BE2C (cell line): ENCODE measurements at regions not wholly inside any gene's neighbourhood (a gene's known extent, or its start where the extent isn't known, plus 50 kb on each side); places are given as distances from the start of the nearest gene placed in this dataset.
A peak's percentile ranks its signal among the peaks of the same experiment; 100 is the strongest.

ENCODE experiments used
- DNase-seq: peaks from one replicate; pipeline ENCODE4 v3.0.0-alpha.2; 2020
- H3K27me3 ChIP-seq: fragments of 250-450 bp; sonication (Bioruptor Pico); 2 replicates; pipeline ENCODE4 v1.5.1; 2020; ENCODE audit warnings: mild to moderate bottlenecking
- H3K36me3 ChIP-seq: fragments of 250-450 bp; sonication (Bioruptor Pico); 2 replicates; pipeline ENCODE4 v1.5.1; 2020; ENCODE audit warnings: mild to moderate bottlenecking
- H3K4me1 ChIP-seq: fragments of 250-450 bp; sonication (Bioruptor Pico); 2 replicates; pipeline ENCODE4 v1.5.1; 2020
- H3K4me3 ChIP-seq: 2 replicates; pipeline ENCODE4 v1.5.1; 2011; ENCODE audit warnings: low read depth, low read length
- H3K9me3 ChIP-seq: fragments of 250-450 bp; sonication (Bioruptor Pico); 2 replicates; pipeline ENCODE4 v1.5.1; 2020
- CTCF ChIP-seq: IDR thresholded peaks from 2 replicates; pipeline ENCODE4 v1.5.1; 2012; ENCODE audit warnings: mild to moderate bottlenecking, low read depth, low read length

GRCh38 chr13:103542648-103543047 is 476.4 kb upstream of the SLC10A2 start:
- Histone ChIP-seq H3K4me3 (no peak overlapping the region), H3K36me3 (no peaks in the 10 kb centered on the region), H3K4me1 (peaks cover 16% of the 10 kb centered on the region), H3K9me3 (no peaks in the 10 kb centered on the region), H3K27me3 (no peaks in the 10 kb centered on the region)
- TF ChIP-seq CTCF = no peak
- DNase-seq = no peak

- Histone ChIP-seq H3K36me3 (no peaks in the 10 kb centered on the region), H3K9me3 (no peaks in the 10 kb centered on the region), H3K4me3 (no peak overlapping the region), H3K27me3 (no peaks in the 10 kb centered on the region), H3K4me1 (peaks cover 16% of the 10 kb centered on the region)
- no peak for TF ChIP-seq CTCF
- DNase-seq = no peak
These were observed 474.2 kb upstream of the SLC10A2 start for GRCh38 chr13:103540382-103540765.

GRCh38 chr13:103539721-103540381 is 473.6 kb upstream of the SLC10A2 start:
- Histone ChIP-seq H3K9me3 (no peaks in the 10 kb centered on the region), H3K27me3 (no peaks in the 10 kb centered on the region), H3K4me1 (peaks cover 16% of the 10 kb centered on the region), H3K4me3 (peak overlapping the region; percentile 39), H3K36me3 (no peaks in the 10 kb centered on the region)
- TF ChIP-seq CTCF = no peak
- DNase-seq = no peak

- DNase-seq = peak; percentile 75
These were observed 473.0 kb upstream of the SLC10A2 start for GRCh38 chr13:103539265-103539664.

GRCh38 chr13:103537616-103538015 is 471.4 kb upstream of the SLC10A2 start:
- no peaks in the 10 kb centered on the region for H3K27me3 ChIP-seq
- DNase-seq = no peak
- no peaks in the 10 kb centered on the region for H3K9me3 ChIP-seq
- H3K4me3 ChIP-seq = no peak overlapping the region
- H3K4me1 ChIP-seq = peaks cover 16% of the 10 kb centered on the region
- TF ChIP-seq CTCF = no peak
- H3K36me3 ChIP-seq = no peaks in the 10 kb centered on the region

More at GRCh38 chr13:103539265-103539664, 473.0 kb upstream of the SLC10A2 start:
- Histone ChIP-seq H3K36me3 (no peaks in the 10 kb centered on the region), H3K4me3 (peak overlapping the region; percentile 39), H3K9me3 (no peaks in the 10 kb centered on the region), H3K4me1 (peaks cover 16% of the 10 kb centered on the region), H3K27me3 (no peaks in the 10 kb centered on the region)
- peak; percentile 34 for TF ChIP-seq CTCF

GRCh38 chr13:103531278-103531677 is 465.1 kb upstream of the SLC10A2 start:
- Histone ChIP-seq H3K4me3 (no peak overlapping the region), H3K27me3 (no peaks in the 10 kb centered on the region), H3K9me3 (no peaks in the 10 kb centered on the region), H3K36me3 (no peaks in the 10 kb centered on the region), H3K4me1 (no peaks in the 10 kb centered on the region)
- DNase-seq = no peak
- no peak for TF ChIP-seq CTCF
